WTC11 (cell line): ENCODE measurements at regions not wholly inside any gene's neighbourhood (a gene's known extent, or its start where the extent isn't known, plus 50 kb on each side); places are given as distances from the start of the nearest gene placed in this dataset.

ENCODE experiments used
- ATAC-seq: fragments of 200-7000 bp; cut with Tn5 transposase; 2 replicates; pipeline ENCODE4 v1.10.0; 2021; ENCODE audit warnings: mild to moderate bottlenecking, moderate library complexity
- CTCF ChIA-PET: fragments of 300-600 bp; sonication (Branson Sonifier 250); formaldehyde crosslinking; loops from one replicate; lab custom pipeline; 2021; ENCODE audit warnings: antibody characterized with exemption; lab: Charles Lee
- POLR2A ChIA-PET: fragments of 350-600 bp; sonication (Branson Sonifier 250); formaldehyde crosslinking; loops from one replicate; lab custom pipeline; 2021; ENCODE audit warnings: antibody characterized with exemption; lab: Charles Lee
- DNase-seq: peaks from one replicate; pipeline ENCODE4 v3.0.0; 2021; ENCODE audit warnings: low spot score
- H3K27ac Mint-ChIP-seq: 2 replicates; pipeline ENCODE4 v1.8.0; 2021; ENCODE audit warnings: mixed read lengths
- H3K27me3 Mint-ChIP-seq: 2 replicates; pipeline ENCODE4 v1.8.0; 2021; ENCODE audit warnings: low read depth, mild to moderate bottlenecking, moderate library complexity, mixed read lengths
- H3K36me3 Mint-ChIP-seq: 2 replicates; pipeline ENCODE4 v1.8.0; 2021; ENCODE audit warnings: mixed read lengths
- H3K4me1 Mint-ChIP-seq: 2 replicates; pipeline ENCODE4 v1.8.0; 2022; ENCODE audit warnings: mixed read lengths
- H3K4me3 Mint-ChIP-seq: 2 replicates; pipeline ENCODE4 v1.8.0; 2021; ENCODE audit warnings: mild to moderate bottlenecking, moderate library complexity, mixed read lengths
- H3K9me3 Mint-ChIP-seq: 2 replicates; pipeline ENCODE4 v1.8.0; 2021; ENCODE audit warnings: mixed read lengths
- AR ChIP-seq: fragments of 250-450 bp; sonication (Bioruptor Pico); IDR thresholded peaks from 2 replicates; pipeline ENCODE4 v1.9.0; 2021; ENCODE audit warnings: mild to moderate bottlenecking
- ARID4B ChIP-seq: sonication (generic); formaldehyde crosslinking; IDR thresholded peaks from 2 replicates; pipeline ENCODE4 v1.8.0; 2023; ENCODE audit warnings: missing genetic modification reagents, mild to moderate bottlenecking, borderline replicate concordance
- ATF1 ChIP-seq: sonication (generic); formaldehyde crosslinking; IDR thresholded peaks from 2 replicates; pipeline ENCODE4 v1.8.1; 2023; ENCODE audit warnings: mild to moderate bottlenecking, moderate library complexity, missing genetic modification reagents
- ATF2 ChIP-seq: sonication (generic); formaldehyde crosslinking; IDR thresholded peaks from 2 replicates; pipeline ENCODE4 v1.8.1; 2022; ENCODE audit warnings: low read depth, missing genetic modification reagents, borderline replicate concordance
- ATF3 ChIP-seq: sonication (generic); formaldehyde crosslinking; conservative IDR thresholded peaks from 2 replicates; pipeline ENCODE4 v1.8.1; 2022; ENCODE audit warnings: mild to moderate bottlenecking, missing genetic modification reagents
- E2F4 ChIP-seq: sonication (generic); formaldehyde crosslinking; IDR thresholded peaks from 2 replicates; pipeline ENCODE4 v1.8.1; 2022; ENCODE audit warnings: low read depth, mild to moderate bottlenecking, moderate library complexity, missing genetic modification reagents, borderline replicate concordance
- EMX1 ChIP-seq: fragments of 250-450 bp; sonication (Bioruptor Pico); IDR thresholded peaks from 2 replicates; pipeline ENCODE4 v1.8.0; 2021; ENCODE audit warnings: mild to moderate bottlenecking
- ERG ChIP-seq: fragments of 250-450 bp; sonication (Bioruptor Pico); IDR thresholded peaks from 2 replicates; pipeline ENCODE4 v1.8.0; 2021; ENCODE audit warnings: mild to moderate bottlenecking
- FOXJ3 ChIP-seq: sonication (generic); formaldehyde crosslinking; IDR thresholded peaks from 2 replicates; pipeline ENCODE4 v1.9.0; 2021; ENCODE audit warnings: missing genetic modification reagents, mild to moderate bottlenecking, borderline replicate concordance
- JAZF1 ChIP-seq: fragments of 250-450 bp; sonication (Bioruptor Pico); IDR thresholded peaks from 2 replicates; pipeline ENCODE4 v1.9.0; 2021; ENCODE audit warnings: moderate library complexity, mild to moderate bottlenecking, inconsistent platforms
- NR2C2 ChIP-seq: sonication (generic); formaldehyde crosslinking; IDR thresholded peaks from 2 replicates; pipeline ENCODE4 v1.8.0; 2022; ENCODE audit warnings: mild to moderate bottlenecking, missing genetic modification reagents
- SOX15 ChIP-seq: fragments of 250-450 bp; sonication (Bioruptor Pico); IDR thresholded peaks from 2 replicates; pipeline ENCODE4 v1.9.0; 2021; ENCODE audit warnings: mild to moderate bottlenecking
- SP1 ChIP-seq: sonication (generic); formaldehyde crosslinking; conservative IDR thresholded peaks from 2 replicates; pipeline ENCODE4 v1.8.1; 2022; ENCODE audit warnings: missing genetic modification reagents
- STAT6 ChIP-seq: sonication (generic); formaldehyde crosslinking; conservative IDR thresholded peaks from 2 replicates; pipeline ENCODE4 v1.8.1; 2023; ENCODE audit warnings: mild to moderate bottlenecking, low read depth, missing genetic modification reagents, moderate library complexity
- TEAD4 ChIP-seq: sonication (generic); formaldehyde crosslinking; IDR thresholded peaks from 2 replicates; pipeline ENCODE4 v1.8.0; 2022; ENCODE audit warnings: mild to moderate bottlenecking, missing genetic modification reagents
- ZMAT4 ChIP-seq: fragments of 250-450 bp; sonication (Bioruptor Pico); IDR thresholded peaks from 2 replicates; pipeline ENCODE4 v1.9.0; 2021; ENCODE audit warnings: mild to moderate bottlenecking
- ZNF232 ChIP-seq: sonication (generic); formaldehyde crosslinking; IDR thresholded peaks from 2 replicates; pipeline ENCODE4 v1.8.0; 2022; ENCODE audit warnings: mild to moderate bottlenecking, missing genetic modification reagents
- ZNF671 ChIP-seq: fragments of 250-450 bp; sonication (Bioruptor Pico); IDR thresholded peaks from 2 replicates; pipeline ENCODE4 v1.8.0; 2021; ENCODE audit warnings: mild to moderate bottlenecking
- ZSCAN18 ChIP-seq: fragments of 250-450 bp; sonication (Bioruptor Pico); IDR thresholded peaks from 2 replicates; pipeline ENCODE4 v2.1.2; 2022; ENCODE audit warnings: mild to moderate bottlenecking, moderate library complexity

- TF ChIP-seq ARID4B (CRISPR knock-in tag): no peak
- TF ChIP-seq ERG (CRISPR knock-in tag): no peak
- TF ChIP-seq ATF2: no peak
- no peak for TF ChIP-seq FOXJ3 (CRISPR knock-in tag)
- TF ChIP-seq ZNF232 (CRISPR knock-in tag): no peak
Observed at GRCh38 chr14:30179381-30180130, 251.9 kb upstream of the PRKD1 start (continued).

GRCh38 chr14:30180219-30180618 lies 252.6 kb upstream of the PRKD1 start:
- ChIA-PET CTCF (no interaction called here), POLR2A (no interaction called here)
- DNase-seq (no peak), ATAC-seq (no peak)
- Mint-ChIP-seq H3K9me3 (no peaks in the 10 kb centered on the region), H3K4me1 (peaks cover 7% of the 10 kb centered on the region; the same call in 1 of the 2 replicates), H3K36me3 (no peaks in the 10 kb centered on the region), H3K27me3 (no peaks in the 10 kb centered on the region), H3K4me3 (no peak overlapping the region), H3K27ac (no peak overlapping the region)
- TF ChIP-seq ZSCAN18 (CRISPR knock-in tag) (no peak), ATF1 (no peak), FOXJ3 (CRISPR knock-in tag) (no peak), SOX15 (CRISPR knock-in tag) (no peak), AR (CRISPR knock-in tag) (no peak), STAT6 (no peak), ZNF671 (CRISPR knock-in tag) (no peak), ZMAT4 (no peak), NR2C2 (CRISPR knock-in tag) (no peak), JAZF1 (CRISPR knock-in tag) (no peak), SP1 (CRISPR knock-in tag) (no peak), ATF3 (CRISPR knock-in tag) (no peak), EMX1 (CRISPR knock-in tag) (no peak), E2F4 (CRISPR knock-in tag) (no peak), TEAD4 (CRISPR knock-in tag) (no peak)
